Mammary epithelial cell (primary cell): ENCODE measurements at regions not wholly inside any gene's neighbourhood (a gene's known extent, or its start where the extent isn't known, plus 50 kb on each side); places are given as distances from the start of the nearest gene placed in this dataset.

Experiments
- CTCF ChIP-seq, 2 donors: IDR thresholded peaks in 1 of 2; conservative IDR thresholded peaks in 1 of 2; 2 replicates each; pipeline ENCODE4 v1.5.1; 2011 to 2012; ENCODE audit warnings: inconsistent platforms in 2 of 2, low read length in 2 of 2, mild to moderate bottlenecking in 2 of 2, control low read depth in 1 of 2, low read depth in 1 of 2; ENCODE audit not compliant: insufficient read depth in 1 of 2; ENCODE audit errors: extremely low read depth in 1 of 2
- EZH2 ChIP-seq: IDR thresholded peaks from 2 replicates; pipeline ENCODE4 v1.6.1; 2012; ENCODE audit warnings: low read length, inconsistent platforms, borderline replicate concordance

DNA sequence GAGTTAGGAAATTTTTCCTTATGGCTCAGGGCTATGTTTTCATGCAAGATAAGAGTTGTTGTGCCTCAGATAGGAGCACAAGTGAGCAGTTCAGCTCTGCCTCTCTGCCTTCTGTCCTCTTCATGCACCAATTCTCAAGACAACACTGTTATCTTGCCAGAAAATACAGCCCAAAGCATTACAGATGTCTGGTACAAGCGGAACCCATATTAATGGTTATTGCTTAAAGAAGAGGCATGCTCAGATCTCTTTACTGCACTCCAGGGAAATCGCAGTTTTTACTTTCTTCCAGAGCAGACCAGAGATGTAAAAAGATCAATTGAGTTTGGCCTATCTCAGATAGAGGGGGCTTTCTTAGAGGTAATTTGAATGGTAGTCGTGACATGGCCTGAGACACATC, 361.6 kb upstream of the WWC1 start:
- TF ChIP-seq CTCF (conservative IDR thresholded peaks at IDR 0.05 in 1 of 2, IDR thresholded peaks at IDR 0.05 in 1 of 2; ENCODE audit: extremely low read depth in 1 of 2, insufficient read depth in 1 of 2, low read depth in 1 of 2, low read length in 2 of 2): no peak
- TF ChIP-seq EZH2: no peak
